ENCODE measurements at regions not wholly inside any gene's neighbourhood (a gene's known extent, or its start where the extent isn't known, plus 50 kb on each side); places are given as distances from the start of the nearest gene placed in this dataset.

- no peak for DNase-seq
Observed at GRCh38 chr19:30637926-30638325, 265.7 kb downstream of the ZNF536 start.

- no peak for DNase-seq
Observed at GRCh38 chr19:30634996-30635975, 263.1 kb downstream of the ZNF536 start.

DNA sequence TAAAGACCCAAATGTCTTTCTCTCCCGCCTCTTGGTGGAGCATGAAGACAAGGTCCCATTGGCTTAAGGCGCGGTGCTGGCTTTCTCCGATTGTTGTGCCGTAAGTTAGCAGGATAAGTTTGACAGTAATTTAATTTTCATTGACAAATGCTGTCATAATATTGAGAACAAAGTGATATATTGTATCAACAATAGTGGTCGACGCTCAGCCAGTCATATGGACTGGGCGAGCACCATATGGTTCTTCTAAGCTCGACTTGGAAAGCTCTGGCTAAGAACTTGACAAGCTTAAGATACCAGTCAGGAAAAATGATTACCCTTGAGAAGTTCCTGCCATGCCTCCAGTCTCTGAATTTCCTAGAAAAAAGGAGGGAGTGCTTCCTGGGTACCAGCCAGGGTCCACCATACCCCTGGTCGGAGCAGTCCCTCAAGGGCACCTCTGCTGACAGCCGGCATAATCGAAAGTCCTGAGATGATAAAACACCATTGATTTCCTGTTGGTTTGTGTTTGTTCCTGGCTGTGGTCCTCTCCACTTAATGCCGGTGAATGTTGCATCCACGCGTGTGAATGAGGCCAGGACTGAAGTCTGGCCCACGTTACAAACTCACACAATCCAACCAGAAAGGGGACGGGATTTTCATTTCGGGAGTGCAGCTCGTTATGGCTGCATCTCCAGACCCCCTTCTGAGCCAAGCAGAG lies 262.1 kb downstream of the ZNF536 start:
- DNase-seq = no peak

DNA sequence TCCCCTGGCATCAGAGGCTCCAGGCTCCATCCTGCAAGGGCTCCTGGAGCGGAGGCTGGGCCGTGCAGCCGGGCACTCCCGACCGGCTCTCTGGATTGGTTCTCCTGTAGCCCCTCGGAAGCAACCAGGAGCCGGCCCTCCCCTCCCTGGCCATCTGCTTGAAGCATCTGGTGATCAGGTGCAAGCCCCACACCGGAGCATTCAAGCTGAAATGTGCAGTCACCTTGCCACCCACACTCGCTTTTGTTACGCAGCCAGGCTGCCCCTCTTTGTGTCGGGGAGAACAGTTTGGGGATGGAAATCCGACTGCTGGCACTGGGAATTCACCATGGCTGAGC lies 258.8 kb downstream of the ZNF536 start:
- DNase-seq = no peak

DNA sequence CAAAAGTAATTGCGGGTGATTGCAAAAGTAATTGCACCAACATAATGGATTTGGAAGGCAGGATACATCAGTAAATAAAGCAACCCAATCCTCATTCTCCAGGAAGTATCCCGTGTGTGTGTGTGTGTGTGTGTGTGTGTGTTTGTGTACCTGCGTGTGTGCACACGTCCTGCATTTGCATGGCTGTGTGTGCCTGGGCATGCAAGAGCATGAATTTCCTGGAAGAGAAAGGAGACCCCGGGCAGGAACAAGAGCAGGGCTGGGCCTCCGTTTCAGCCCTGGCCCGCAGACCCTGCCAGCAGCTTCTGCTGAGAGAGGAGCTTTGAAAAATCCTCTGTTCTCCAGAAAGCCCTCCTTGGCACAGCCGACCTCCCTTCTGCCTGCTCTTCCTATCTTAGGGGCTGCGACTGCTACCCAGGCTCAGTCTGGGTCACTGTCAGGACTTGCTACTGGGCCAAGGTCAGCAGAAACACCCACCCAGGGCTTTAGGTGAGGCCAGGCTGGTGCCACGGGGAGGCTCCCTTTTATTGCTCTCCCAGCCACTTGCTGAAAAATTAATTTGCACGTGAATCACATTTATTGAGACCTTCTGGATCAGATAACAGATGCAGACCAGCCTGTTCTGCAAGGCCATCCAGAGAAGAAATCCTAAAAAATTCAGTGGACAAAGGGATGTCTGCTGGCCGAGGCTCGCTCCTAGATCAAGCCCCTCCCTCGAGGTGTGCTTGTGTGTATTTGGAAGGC lies 258.3 kb downstream of the ZNF536 start:
- no peak for DNase-seq

- no peak for DNase-seq
Observed at GRCh38 chr19:30629086-30629485, 256.9 kb downstream of the ZNF536 start.

DNA sequence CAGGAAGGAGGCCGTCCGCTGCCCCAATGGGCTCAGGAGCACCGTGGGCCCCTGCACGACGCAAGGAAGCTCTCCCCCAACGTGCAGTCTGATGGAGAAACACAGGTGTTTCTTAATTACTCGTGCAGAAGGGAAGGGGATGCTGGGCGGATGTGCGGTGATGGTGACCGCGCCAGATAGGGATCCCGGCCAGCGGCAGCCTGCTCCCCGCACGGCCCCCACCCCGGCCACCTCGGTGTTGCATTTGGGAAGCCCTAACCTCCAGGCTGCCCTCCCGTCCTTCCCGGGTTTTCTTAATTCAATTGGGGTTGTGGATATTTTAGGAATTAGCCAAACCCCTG lies 254.4 kb downstream of the ZNF536 start:
- DNase-seq = no peak

DNA sequence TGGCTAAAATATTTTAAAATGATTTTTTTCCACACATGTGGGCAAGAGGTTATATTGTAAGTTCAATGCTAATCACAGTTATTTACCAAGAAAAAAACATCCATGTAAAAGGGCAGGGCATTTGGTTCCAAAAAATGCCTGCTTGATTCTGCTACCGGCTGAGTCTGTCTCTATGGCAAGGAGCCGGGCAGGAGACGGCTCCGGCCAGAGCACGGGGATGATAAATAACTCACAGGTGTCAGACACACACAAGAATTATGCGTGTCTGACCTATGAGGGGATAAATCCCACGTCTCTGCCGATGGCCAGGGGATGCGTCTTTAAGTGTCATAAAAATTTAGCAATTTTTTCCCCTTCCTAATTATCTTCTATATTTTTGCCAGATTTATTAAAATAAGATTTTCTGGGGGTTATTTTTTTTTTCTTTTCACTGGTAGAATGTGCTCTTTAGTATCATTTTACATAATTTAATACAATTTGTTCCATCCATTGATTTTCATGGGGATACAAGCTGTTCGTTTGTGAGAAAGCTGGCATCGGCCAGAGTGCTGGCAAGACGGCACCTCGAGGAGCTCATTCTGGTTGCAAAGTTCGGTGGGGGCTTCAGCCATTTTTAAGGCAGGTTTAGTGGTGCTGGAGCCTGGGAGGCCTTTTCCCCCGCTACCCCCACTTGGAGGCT lies 253.9 kb downstream of the ZNF536 start:
- DNase-seq = no peak

- no peak for DNase-seq
Observed at GRCh38 chr19:30622276-30622675, 250.1 kb downstream of the ZNF536 start.

DNA sequence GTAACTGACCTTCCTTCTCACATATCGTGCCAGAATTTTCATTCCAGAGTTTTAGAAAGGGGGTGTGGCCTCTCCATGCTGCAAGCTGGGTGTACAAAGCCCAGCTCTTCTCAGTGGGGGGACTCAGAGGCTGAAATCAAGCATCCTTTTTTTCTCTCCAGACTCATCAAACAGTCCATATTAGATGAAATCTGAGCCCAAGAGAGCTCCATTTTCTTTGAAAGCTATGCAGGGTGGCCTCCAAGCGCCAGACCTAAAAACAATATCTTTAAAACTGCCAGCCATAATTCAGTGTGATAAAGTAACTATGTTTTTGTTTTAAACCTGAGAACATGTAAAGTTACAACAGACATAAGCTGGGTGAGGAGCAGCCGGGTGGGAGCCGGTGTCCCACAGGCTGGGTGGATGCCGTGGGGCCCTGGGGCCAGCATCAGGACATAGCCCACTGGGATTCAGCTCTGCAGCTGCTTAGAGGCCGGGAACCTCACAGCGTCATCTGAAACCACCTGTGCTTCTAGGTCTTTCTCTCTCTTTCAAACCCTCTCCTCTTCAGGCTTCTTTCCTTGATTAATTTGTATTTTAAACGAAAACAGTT lies 249.2 kb downstream of the ZNF536 start:
- DNase-seq = peak in 1 of 3 donors; percentile 18

DNA sequence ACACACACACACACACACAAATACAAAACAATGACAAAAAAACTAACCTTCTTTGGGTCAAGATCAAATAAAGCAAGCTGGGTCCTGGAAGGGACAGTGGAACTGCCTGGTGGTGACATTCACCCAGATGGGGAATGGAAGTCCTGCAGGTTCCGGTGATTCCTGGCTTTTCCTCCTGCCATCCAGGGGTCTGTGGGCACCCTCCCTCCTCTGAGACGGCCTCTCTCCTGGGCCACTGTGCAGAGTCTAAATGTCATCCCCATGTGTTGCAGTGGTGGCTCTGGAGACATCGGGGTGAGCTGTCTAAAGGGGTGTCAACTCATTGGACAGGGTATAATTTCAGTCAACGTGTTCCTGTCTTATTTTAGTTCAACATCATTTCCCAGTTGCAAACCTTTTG lies 248.2 kb downstream of the ZNF536 start:
- no peak for DNase-seq

DNA sequence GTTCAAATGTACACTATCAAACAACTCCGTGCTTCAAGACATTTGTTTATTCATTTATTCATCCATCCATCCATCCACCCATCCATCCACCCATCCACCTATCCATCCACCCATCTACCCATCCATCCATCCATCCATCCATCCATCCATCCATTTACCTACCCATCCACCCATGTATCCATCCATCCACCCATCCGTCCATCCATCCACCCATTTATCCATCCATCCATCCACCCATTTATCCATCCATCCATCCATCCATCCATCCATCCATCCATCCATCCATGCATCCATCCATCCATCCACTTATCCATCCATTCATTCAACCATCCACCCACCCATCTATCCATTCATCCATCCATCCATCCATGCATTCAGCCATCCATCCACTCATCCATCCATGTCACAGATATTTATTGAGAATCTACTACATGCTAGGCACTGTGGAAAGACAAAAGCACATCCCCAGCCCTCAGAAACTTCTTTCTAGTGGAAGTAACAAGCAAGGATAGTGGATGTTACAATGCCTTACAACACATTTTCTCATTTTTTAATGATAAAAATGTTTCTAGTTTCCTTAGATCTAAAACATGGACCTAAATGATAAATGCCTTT lies 237.6 kb downstream of the ZNF536 start:
- no peak for DNase-seq

DNA sequence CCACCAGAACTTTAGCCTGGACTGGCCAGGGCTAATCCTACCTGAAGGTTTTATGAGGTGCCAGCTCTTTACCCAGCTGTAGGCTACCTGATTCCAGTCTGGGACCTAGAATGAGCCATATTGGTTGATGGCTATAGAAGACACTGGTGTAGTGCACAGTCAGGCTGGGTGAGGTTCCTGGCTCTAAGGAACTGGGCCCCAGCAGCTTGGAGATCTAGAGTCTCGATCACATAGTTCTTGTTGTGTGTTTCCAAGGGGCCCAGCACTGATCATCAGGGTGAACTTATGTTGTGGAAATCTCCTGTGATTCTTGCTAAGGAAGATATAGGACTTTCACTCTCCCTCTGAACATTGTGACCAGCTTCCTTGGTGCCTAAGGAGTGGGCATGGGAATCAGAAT lies 236.3 kb downstream of the ZNF536 start:
- DNase-seq = no peak
